Heart left ventricle (tissue), 13 donors: ENCODE measurements at regions not wholly inside any gene's neighbourhood (a gene's known extent, or its start where the extent isn't known, plus 50 kb on each side); places are given as distances from the start of the nearest gene placed in this dataset.

ENCODE experiments used
- POLR2A ChIP-seq, 2 donors: fragments of 450-650 bp; IDR thresholded peaks; one replicate each; pipeline ENCODE4 v1.6.1; 2017; ENCODE audit warnings: antibody characterized with exemption in 2 of 2, mild to moderate bottlenecking in 2 of 2, moderate library complexity in 2 of 2
- TF ChIP-seq, protein P1 (sequence below), 12 donors: fragments of 200-600 bp; sonication (generic) in 4 of 12; IDR thresholded peaks; one replicate each; pipeline versions ENCODE4 v1.5.0 to v1.8.0; 2018 to 2022; ENCODE audit warnings: antibody characterized with exemption in 12 of 12, mild to moderate bottlenecking in 5 of 12
- donor health status: ischemic (EF 13 %, LVEDD 7.1; RV severe dilation, severe dysfunction).
- donor health status: DM: no; HTN: yes; CAD: no.
- donor health status: DM: no; HTN: no; CAD: no.
- donor health status: ischemic (EF 25% LVEDD 6.9; RV normal size, moderate dysfunction).
- donor health status: ischemic (EF 25% LVEDD 5.7; RV mildly dilated, moderate dysfunction).
- donor health status: ischemic (EF 35%, LVEDD 5.7; RV mildly dilated, moderate dysfunction).
- donor health status: nonischemic (EF 11% LVEDD 7.7; RV severe dilation, severe dysfunction).
- donor health status: DM: yes; HTN: yes; CAD: no.
- donor health status: PGD.
- donor health status: ischemic (EF 29% LVEDD 5.4; RV normal size, mild dysfunction).
- donor health status: nonischemic (EF 23%, LVEDD 6.1; RV moderate dilation, normal function).

GRCh38 chr12:30466093-30466585 lies 229.5 kb downstream of the IPO8 start:
- TF ChIP-seq, protein P1, sequence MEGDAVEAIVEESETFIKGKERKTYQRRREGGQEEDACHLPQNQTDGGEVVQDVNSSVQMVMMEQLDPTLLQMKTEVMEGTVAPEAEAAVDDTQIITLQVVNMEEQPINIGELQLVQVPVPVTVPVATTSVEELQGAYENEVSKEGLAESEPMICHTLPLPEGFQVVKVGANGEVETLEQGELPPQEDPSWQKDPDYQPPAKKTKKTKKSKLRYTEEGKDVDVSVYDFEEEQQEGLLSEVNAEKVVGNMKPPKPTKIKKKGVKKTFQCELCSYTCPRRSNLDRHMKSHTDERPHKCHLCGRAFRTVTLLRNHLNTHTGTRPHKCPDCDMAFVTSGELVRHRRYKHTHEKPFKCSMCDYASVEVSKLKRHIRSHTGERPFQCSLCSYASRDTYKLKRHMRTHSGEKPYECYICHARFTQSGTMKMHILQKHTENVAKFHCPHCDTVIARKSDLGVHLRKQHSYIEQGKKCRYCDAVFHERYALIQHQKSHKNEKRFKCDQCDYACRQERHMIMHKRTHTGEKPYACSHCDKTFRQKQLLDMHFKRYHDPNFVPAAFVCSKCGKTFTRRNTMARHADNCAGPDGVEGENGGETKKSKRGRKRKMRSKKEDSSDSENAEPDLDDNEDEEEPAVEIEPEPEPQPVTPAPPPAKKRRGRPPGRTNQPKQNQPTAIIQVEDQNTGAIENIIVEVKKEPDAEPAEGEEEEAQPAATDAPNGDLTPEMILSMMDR (IDR thresholded peaks at IDR 0.05) = no peak
- no peak for TF ChIP-seq POLR2A (IDR thresholded peaks at IDR 0.05)
